ENCODE measurements at regions not wholly inside any gene's neighbourhood (a gene's known extent, or its start where the extent isn't known, plus 50 kb on each side); places are given as distances from the start of the nearest gene placed in this dataset.

DNA sequence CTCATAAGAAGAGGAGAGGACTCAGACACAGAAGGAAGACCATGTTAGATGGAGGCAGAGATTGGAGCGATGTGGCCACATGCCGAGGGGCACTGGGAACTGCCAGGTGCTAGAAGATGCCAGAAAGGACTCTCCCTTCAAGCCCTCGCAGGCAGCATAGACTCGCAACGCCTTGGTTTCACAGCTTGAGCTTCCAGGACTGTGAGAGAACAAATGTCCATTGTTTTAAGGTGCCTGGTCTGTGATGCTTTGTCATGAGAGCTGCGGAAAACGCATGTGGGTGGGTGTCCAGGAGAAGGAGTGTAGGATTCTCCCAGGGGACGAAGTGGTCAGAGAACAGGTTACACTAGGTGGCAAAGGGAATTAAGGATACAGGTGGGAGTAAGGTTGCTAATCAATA lies 125.9 kb upstream of the USP29 start:
- ATAC-seq (no peak), DNase-seq (no peak)
- Histone ChIP-seq H3K27me3 (peaks cover 0 to 1% of the 10 kb centered on the region in 2 donors), H3K4me1 (no peaks in the 10 kb centered on the region), H3K36me3 (no peaks in the 10 kb centered on the region), H3K27ac (no peak overlapping the region), H3K9me3 (peaks cover 0 to 66% of the 10 kb centered on the region in 2 donors), H3K4me3 (no peak overlapping the region)
- intact Hi-C loops (cut with DNase I), result no loop called here
- TF ChIP-seq, protein P1, sequence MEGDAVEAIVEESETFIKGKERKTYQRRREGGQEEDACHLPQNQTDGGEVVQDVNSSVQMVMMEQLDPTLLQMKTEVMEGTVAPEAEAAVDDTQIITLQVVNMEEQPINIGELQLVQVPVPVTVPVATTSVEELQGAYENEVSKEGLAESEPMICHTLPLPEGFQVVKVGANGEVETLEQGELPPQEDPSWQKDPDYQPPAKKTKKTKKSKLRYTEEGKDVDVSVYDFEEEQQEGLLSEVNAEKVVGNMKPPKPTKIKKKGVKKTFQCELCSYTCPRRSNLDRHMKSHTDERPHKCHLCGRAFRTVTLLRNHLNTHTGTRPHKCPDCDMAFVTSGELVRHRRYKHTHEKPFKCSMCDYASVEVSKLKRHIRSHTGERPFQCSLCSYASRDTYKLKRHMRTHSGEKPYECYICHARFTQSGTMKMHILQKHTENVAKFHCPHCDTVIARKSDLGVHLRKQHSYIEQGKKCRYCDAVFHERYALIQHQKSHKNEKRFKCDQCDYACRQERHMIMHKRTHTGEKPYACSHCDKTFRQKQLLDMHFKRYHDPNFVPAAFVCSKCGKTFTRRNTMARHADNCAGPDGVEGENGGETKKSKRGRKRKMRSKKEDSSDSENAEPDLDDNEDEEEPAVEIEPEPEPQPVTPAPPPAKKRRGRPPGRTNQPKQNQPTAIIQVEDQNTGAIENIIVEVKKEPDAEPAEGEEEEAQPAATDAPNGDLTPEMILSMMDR (IDR thresholded peaks at IDR 0.05), result no peak

DNA sequence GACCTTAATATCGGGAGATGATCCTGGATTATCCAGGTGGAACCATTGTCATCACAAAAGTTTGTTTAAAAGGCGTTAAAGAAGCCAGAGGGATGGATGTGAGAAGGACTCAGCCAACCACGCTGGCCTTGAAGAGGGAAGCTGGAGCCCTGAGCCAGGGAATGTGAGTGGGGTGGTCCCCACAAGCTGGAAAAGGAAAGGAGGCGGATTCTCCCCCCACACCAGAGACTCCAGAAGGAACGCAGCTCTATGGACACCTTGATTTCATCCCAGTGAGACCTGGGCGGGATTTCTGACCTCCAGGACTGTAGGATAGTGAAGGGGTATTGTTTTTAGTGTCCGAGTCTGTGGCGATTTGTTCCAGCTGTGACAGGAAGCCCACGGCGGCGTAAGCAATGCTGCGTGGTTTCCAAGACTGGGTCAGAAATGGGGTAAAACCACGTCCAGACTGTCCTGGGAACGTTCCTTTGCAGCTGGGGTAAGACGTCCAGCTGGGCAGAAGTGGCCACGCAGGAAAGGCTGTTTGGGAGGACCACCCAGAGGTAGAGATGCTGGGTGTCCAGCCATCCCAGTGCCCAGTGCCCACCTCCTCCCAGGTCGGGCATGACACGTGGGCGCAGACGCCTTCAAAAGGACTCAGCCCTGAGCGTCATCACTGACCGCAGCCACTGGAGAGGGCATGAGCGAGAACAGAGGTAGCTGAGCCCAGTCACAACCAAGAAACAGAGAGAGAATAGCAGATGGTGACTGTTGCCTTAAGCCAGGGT lies 125.4 kb upstream of the USP29 start:
- no peaks in the 10 kb centered on the region for H3K27me3 ChIP-seq
- TF ChIP-seq, protein P1 (IDR thresholded peaks at IDR 0.05), result no peak
- no peak for DNase-seq
- H3K9me3 ChIP-seq, result peaks cover 0 to 62% of the 10 kb centered on the region in 2 donors
- H3K4me1 ChIP-seq, result no peaks in the 10 kb centered on the region
- H3K4me3 ChIP-seq, result no peak overlapping the region
- H3K27ac ChIP-seq, result no peak overlapping the region
- ATAC-seq, result no peak
- intact Hi-C loops (cut with DNase I), result no loop called here
- no peaks in the 10 kb centered on the region for H3K36me3 ChIP-seq

DNA sequence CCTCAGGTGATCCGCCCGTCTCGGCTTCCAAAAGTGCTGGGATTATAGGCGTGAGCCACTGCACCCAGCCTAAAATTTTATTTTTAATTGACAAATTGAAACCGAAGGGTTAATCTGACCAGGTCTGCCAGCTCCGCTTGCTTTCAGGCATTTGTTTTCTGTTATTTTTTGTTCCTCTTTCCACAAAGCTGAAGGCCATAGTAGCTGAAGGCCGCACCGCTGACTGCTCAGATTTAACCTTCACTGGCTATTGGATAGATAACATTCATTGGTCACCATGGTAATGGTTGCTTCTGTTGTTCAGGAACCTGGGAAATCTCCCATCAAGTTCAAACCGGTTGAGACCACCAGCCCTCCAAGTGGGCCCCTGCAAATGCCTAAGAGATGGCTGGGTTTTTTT lies 124.5 kb upstream of the USP29 start:
- Histone ChIP-seq H3K4me1 (no peaks in the 10 kb centered on the region), H3K9me3 (peaks cover 0 to 55% of the 10 kb centered on the region in 2 donors), H3K27ac (no peak overlapping the region), H3K4me3 (no peak overlapping the region), H3K36me3 (no peaks in the 10 kb centered on the region), H3K27me3 (no peaks in the 10 kb centered on the region)
- DNase-seq, result no peak
- no peak for ATAC-seq
- intact Hi-C loops (cut with DNase I), result no loop called here
- TF ChIP-seq, protein P1 (IDR thresholded peaks at IDR 0.05), result no peak

DNA sequence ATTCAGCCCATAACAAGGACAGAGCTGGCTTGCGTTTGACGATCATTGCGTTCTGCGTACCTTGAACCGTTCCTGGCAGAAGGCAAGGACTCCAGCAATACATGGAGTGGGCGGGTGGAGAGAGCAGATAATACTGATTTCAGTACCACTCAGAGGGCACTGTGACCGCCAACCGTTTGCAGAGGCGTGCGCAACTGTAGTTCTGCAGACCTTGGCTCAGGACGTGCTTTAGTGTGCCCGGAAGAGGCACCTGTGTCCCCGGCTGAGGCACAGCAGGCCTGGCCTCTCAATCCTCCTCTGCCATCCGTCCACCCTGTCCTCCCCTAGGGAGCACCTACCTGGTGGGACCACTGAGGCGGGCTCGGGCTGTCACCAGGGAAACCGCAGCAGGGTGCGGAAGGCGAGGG lies 117.6 kb upstream of the USP29 start:
- Histone ChIP-seq H3K9me3 (peaks cover 0 to 54% of the 10 kb centered on the region in 2 donors), H3K36me3 (no peaks in the 10 kb centered on the region), H3K27me3 (no peaks in the 10 kb centered on the region), H3K27ac (no peak overlapping the region), H3K4me3 (no peak overlapping the region), H3K4me1 (no peaks in the 10 kb centered on the region)
- DNase-seq, result peak in 1 of 4 donors; percentile 25
- intact Hi-C loops (cut with DNase I), result no loop called here
- no peak for ATAC-seq
- TF ChIP-seq, protein P1 (IDR thresholded peaks at IDR 0.05), result no peak

DNA sequence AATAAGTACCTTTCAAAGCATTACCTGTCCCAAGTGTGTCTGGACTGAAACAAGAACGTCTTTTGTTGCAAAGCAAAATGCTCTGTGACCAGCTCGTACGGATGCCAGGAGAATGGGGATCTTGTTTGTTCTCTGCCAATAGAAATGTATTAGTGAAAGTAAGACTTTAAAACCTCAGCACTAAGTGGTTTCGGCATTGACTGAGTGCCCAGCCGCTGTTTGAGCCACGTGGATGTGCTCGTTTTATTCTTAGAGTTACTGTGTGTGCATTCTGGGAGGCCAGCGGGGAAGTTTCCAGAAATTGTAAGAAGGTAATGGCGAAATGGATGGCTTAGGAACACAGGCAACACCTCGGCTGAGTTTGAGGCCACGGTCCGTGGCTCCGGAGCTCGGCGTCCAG lies 117.1 kb upstream of the USP29 start:
- Histone ChIP-seq H3K4me3 (no peak overlapping the region), H3K27me3 (no peaks in the 10 kb centered on the region), H3K9me3 (peaks cover 0 to 55% of the 10 kb centered on the region in 2 donors), H3K36me3 (no peaks in the 10 kb centered on the region), H3K4me1 (no peaks in the 10 kb centered on the region), H3K27ac (no peak overlapping the region)
- DNase-seq (peak in 1 of 4 donors; percentile 50), ATAC-seq (no peak)
- TF ChIP-seq, protein P1 (IDR thresholded peaks at IDR 0.05), result no peak
- intact Hi-C loops (cut with DNase I), result no loop called here

All from left lung (tissue), 4 donors.